Astrocyte (in vitro differentiated cells and primary cell): ENCODE measurements at regions not wholly inside any gene's neighbourhood (a gene's known extent, or its start where the extent isn't known, plus 50 kb on each side); places are given as distances from the start of the nearest gene placed in this dataset.

Experiments used
- DNase-seq: peaks from one replicate; pipeline ENCODE4 v3.0.0-alpha.2; 2010; ENCODE audit warnings: low read depth
- FAIRE-seq: peaks from 2 replicates; lab custom pipeline; 2011; peaks lifted over from hg19 to GRCh38; lab: Jason Lieb, UNC
- H2AFZ ChIP-seq: 2 replicates; pipeline ENCODE4 v1.6.0; 2012; ENCODE audit warnings: low read depth, low read length, inconsistent platforms
- H3K27ac ChIP-seq: 2 replicates; pipeline ENCODE4 v1.5.1; 2011; ENCODE audit warnings: low read depth, low read length, inconsistent platforms
- H3K27me3 ChIP-seq: 2 replicates; pipeline ENCODE4 v1.6.0; 2011; ENCODE audit warnings: low read length, inconsistent platforms; ENCODE audit not compliant: insufficient read depth
- H3K36me3 ChIP-seq: 2 replicates; pipeline ENCODE4 v1.5.1; 2011; ENCODE audit warnings: low read length, inconsistent platforms; ENCODE audit not compliant: insufficient read depth
- H3K4me1 ChIP-seq: 2 replicates; pipeline ENCODE4 v1.5.1; 2011; ENCODE audit warnings: low read length, inconsistent platforms; ENCODE audit not compliant: insufficient read depth
- H3K4me2 ChIP-seq: 2 replicates; pipeline ENCODE4 v1.6.0; 2012; ENCODE audit warnings: low read length, inconsistent platforms
- H3K4me3 ChIP-seq: 2 replicates; pipeline ENCODE4 v1.5.1; 2011; ENCODE audit warnings: low read depth, mild to moderate bottlenecking, low read length, inconsistent platforms; ENCODE audit not compliant: insufficient read depth
- H3K79me2 ChIP-seq: 2 replicates; pipeline ENCODE4 v1.6.0; 2012; ENCODE audit warnings: mild to moderate bottlenecking, low read length, inconsistent platforms; ENCODE audit not compliant: insufficient read depth
- H3K9ac ChIP-seq: 2 replicates; pipeline ENCODE4 v1.6.0; 2012; ENCODE audit warnings: mild to moderate bottlenecking, low read length, inconsistent platforms
- H3K9me3 ChIP-seq: 2 replicates; pipeline ENCODE4 v1.5.1; 2012; ENCODE audit warnings: low read depth, mild to moderate bottlenecking, low read length, inconsistent platforms; ENCODE audit not compliant: insufficient read depth
- H4K20me1 ChIP-seq: 2 replicates; pipeline ENCODE4 v1.6.0; 2012; ENCODE audit warnings: low read length, inconsistent platforms; ENCODE audit not compliant: insufficient read depth
- H3K27ac Mint-ChIP-seq: one replicate; pipeline ENCODE4 v1.8.0; 2021; ENCODE audit warnings: mild to moderate bottlenecking, mixed read lengths; ENCODE audit not compliant: unreplicated experiment
- H3K27me3 Mint-ChIP-seq: one replicate; pipeline ENCODE4 v1.8.0; 2021; ENCODE audit warnings: low read depth, mixed read lengths; ENCODE audit not compliant: unreplicated experiment
- H3K36me3 Mint-ChIP-seq: one replicate; pipeline ENCODE4 v1.8.0; 2021; ENCODE audit warnings: low read depth, mixed read lengths; ENCODE audit not compliant: unreplicated experiment
- H3K4me1 Mint-ChIP-seq: one replicate; pipeline ENCODE4 v1.8.0; 2021; ENCODE audit warnings: low read depth, mixed read lengths; ENCODE audit not compliant: unreplicated experiment
- H3K4me3 Mint-ChIP-seq: one replicate; pipeline ENCODE4 v1.8.0; 2021; ENCODE audit warnings: mild to moderate bottlenecking, moderate library complexity, mixed read lengths; ENCODE audit not compliant: unreplicated experiment
- H3K9me3 Mint-ChIP-seq: one replicate; pipeline ENCODE4 v1.8.0; 2021; ENCODE audit warnings: mild to moderate bottlenecking, mixed read lengths; ENCODE audit not compliant: unreplicated experiment
- CTCF ChIP-seq: IDR thresholded peaks from 2 replicates; pipeline ENCODE4 v1.5.1; 2011; ENCODE audit warnings: low read depth, mild to moderate bottlenecking, inconsistent platforms, low read length, moderate library complexity; ENCODE audit not compliant: insufficient read depth
- EZH2 ChIP-seq: IDR thresholded peaks from 2 replicates; pipeline ENCODE4 v1.6.1; 2012; ENCODE audit warnings: mild to moderate bottlenecking, low read length, inconsistent platforms; ENCODE audit not compliant: insufficient read depth

- no peaks in the 10 kb centered on the region for H3K4me1 Mint-ChIP-seq
- Histone ChIP-seq H3K79me2 (no peaks in the 10 kb centered on the region), H3K4me3 (no peak overlapping the region), H3K4me1 (no peaks in the 10 kb centered on the region), H3K36me3 (no peaks in the 10 kb centered on the region), H3K4me2 (no peak overlapping the region), H3K27ac (no peak overlapping the region), H3K27me3 (peaks cover 11% of the 10 kb centered on the region), H3K9ac (no peak overlapping the region), H3K9me3 (no peaks in the 10 kb centered on the region), H4K20me1 (no peaks in the 10 kb centered on the region), H2AFZ (no peak overlapping the region)
- H3K9me3 Mint-ChIP-seq: peaks cover under 1% of the 10 kb centered on the region
- no peak for FAIRE-seq
- H3K36me3 Mint-ChIP-seq: no peaks in the 10 kb centered on the region
- DNase-seq: no peak
- no peak overlapping the region for H3K27ac Mint-ChIP-seq
- no peak for TF ChIP-seq CTCF
- TF ChIP-seq EZH2: no peak
- H3K27me3 Mint-ChIP-seq: peaks cover 81% of the 10 kb centered on the region
- no peak overlapping the region for H3K4me3 Mint-ChIP-seq
These were observed 116.6 kb upstream of the C14orf180 start for GRCh38 chr14:104462651-104463630.

DNA sequence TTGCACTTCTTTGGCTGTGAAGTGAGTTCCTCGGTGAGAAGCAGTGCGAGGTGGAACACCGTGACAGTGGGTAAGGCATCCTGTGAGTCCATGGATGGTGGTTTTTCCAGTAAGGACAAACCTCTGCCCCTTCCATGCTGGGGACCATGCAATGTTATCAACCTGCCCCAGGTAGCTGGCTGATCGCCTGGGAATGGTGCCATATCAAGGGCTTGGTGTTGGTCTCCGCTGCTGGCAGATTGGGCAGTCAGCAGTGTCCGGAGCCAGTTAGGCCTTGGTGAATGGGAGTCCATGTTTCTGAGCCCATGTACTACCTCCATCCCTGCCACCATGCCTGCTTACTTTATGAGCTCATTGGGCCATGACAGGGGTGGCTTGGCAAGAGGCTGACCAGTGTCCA, 114.7 kb upstream of the C14orf180 start:
- no peaks in the 10 kb centered on the region for H3K79me2 ChIP-seq
- H3K4me2 ChIP-seq: no peak overlapping the region
- no peak overlapping the region for H2AFZ ChIP-seq
- Mint-ChIP-seq H3K27me3 (peaks cover 81% of the 10 kb centered on the region), H3K4me1 (no peaks in the 10 kb centered on the region), H3K9me3 (peaks cover 4% of the 10 kb centered on the region), H3K36me3 (no peaks in the 10 kb centered on the region), H3K4me3 (no peak overlapping the region), H3K27ac (no peak overlapping the region)
- no peak for DNase-seq
- no peaks in the 10 kb centered on the region for H3K9me3 ChIP-seq
- H4K20me1 ChIP-seq: no peaks in the 10 kb centered on the region
- H3K4me3 ChIP-seq: no peak overlapping the region
- H3K36me3 ChIP-seq: no peaks in the 10 kb centered on the region
- H3K27me3 ChIP-seq: peaks cover 11% of the 10 kb centered on the region
- TF ChIP-seq EZH2 (no peak), CTCF (no peak)
- no peak for FAIRE-seq
- H3K4me1 ChIP-seq: no peaks in the 10 kb centered on the region
- no peak overlapping the region for H3K27ac ChIP-seq
- no peak overlapping the region for H3K9ac ChIP-seq
